OCI-LY1 (cell line): ENCODE measurements at regions not wholly inside any gene's neighbourhood (a gene's known extent, or its start where the extent isn't known, plus 50 kb on each side); places are given as distances from the start of the nearest gene placed in this dataset.

Source experiments
- CTCF ChIP-seq: fragments of 200-600 bp; sonication (generic), shearing (Covaris generic); IDR thresholded peaks from 2 replicates; pipeline ENCODE4 v1.5.1; 2017; ENCODE audit warnings: mild to moderate bottlenecking, antibody characterized with exemption, low read length, moderate library complexity, mixed read lengths
- EZH2 ChIP-seq: fragments of 200-600 bp; sonication (generic), shearing (Covaris generic); IDR thresholded peaks from 2 replicates; pipeline ENCODE4 v1.8.0; 2017; ENCODE audit warnings: borderline replicate concordance, mixed run types, mild to moderate bottlenecking, antibody characterized with exemption, low read length, moderate library complexity, mixed read lengths

GRCh38 chr10:4249841-4250586, 465.0 kb upstream of the KLF6 start:
- TF ChIP-seq CTCF = no peak
- TF ChIP-seq EZH2 = no peak
